Stomach (tissue), 4 donors: ENCODE measurements at regions not wholly inside any gene's neighbourhood (a gene's known extent, or its start where the extent isn't known, plus 50 kb on each side); places are given as distances from the start of the nearest gene placed in this dataset.

ENCODE experiments used
- EP300 ChIP-seq: sonication (generic); formaldehyde crosslinking; IDR thresholded peaks from one replicate; pipeline ENCODE4 v1.6.1; 2017; ENCODE audit warnings: antibody characterized with exemption
- POLR2A ChIP-seq, 4 donors: fragments of 450-650 bp; IDR thresholded peaks; one replicate each; pipeline ENCODE4 v1.6.1; 2016; ENCODE audit warnings: antibody characterized with exemption in 4 of 4, control low read depth in 2 of 4, mild to moderate bottlenecking in 1 of 4, moderate library complexity in 1 of 4
- POLR2AphosphoS5 ChIP-seq, 3 donors: sonication (generic); formaldehyde crosslinking; IDR thresholded peaks; one replicate each; pipeline ENCODE4 v1.6.1; 2016; ENCODE audit warnings: antibody characterized with exemption in 3 of 3
- TF ChIP-seq, protein P1 (sequence below), 7 experiments: fragments of 450-650 bp in 4 of 7; fragments of 200-600 bp in 3 of 7; sonication (generic) in 3 of 7; IDR thresholded peaks; one replicate each; pipeline ENCODE4 v1.5.1; 2016 to 2019; ENCODE audit warnings: antibody characterized with exemption in 7 of 7, control low read depth in 2 of 7, mild to moderate bottlenecking in 1 of 7

DNA sequence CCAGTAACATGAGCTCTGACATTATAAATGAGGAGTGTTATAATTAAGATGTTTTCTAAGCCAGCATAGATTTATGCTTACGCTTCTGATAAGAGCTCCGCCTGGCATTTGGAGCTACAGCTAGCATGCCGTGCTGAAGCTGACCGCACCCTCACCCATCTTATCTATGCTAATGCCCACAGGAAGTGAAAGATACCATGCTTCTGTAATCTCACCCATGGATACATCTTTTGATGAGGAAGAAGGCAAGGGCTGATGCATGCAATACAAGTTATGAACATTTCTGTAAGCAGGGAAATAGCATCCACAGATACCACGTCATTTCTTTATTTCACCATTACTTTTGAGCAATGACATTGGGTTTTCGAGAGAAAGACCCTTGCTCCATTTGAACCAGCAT lies 82.3 kb downstream of the ARL4C start:
- TF ChIP-seq, protein P1, sequence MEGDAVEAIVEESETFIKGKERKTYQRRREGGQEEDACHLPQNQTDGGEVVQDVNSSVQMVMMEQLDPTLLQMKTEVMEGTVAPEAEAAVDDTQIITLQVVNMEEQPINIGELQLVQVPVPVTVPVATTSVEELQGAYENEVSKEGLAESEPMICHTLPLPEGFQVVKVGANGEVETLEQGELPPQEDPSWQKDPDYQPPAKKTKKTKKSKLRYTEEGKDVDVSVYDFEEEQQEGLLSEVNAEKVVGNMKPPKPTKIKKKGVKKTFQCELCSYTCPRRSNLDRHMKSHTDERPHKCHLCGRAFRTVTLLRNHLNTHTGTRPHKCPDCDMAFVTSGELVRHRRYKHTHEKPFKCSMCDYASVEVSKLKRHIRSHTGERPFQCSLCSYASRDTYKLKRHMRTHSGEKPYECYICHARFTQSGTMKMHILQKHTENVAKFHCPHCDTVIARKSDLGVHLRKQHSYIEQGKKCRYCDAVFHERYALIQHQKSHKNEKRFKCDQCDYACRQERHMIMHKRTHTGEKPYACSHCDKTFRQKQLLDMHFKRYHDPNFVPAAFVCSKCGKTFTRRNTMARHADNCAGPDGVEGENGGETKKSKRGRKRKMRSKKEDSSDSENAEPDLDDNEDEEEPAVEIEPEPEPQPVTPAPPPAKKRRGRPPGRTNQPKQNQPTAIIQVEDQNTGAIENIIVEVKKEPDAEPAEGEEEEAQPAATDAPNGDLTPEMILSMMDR (IDR thresholded peaks at IDR 0.05): no peak
- TF ChIP-seq EP300 (no peak), POLR2A (IDR thresholded peaks at IDR 0.05) (no peak), POLR2AphosphoS5 (IDR thresholded peaks at IDR 0.05) (no peak)
